MG63 (cell line): ENCODE measurements at regions not wholly inside any gene's neighbourhood (a gene's known extent, or its start where the extent isn't known, plus 50 kb on each side); places are given as distances from the start of the nearest gene placed in this dataset.

Experiments
- DNase-seq: peaks from one replicate; pipeline ENCODE4 v3.0.0-alpha.2; 2020
- H3K27me3 ChIP-seq: fragments of 250-450 bp; sonication (Bioruptor Pico); 2 replicates; pipeline ENCODE4 v1.5.1; 2020; ENCODE audit warnings: mild to moderate bottlenecking, moderate library complexity
- H3K36me3 ChIP-seq: fragments of 250-450 bp; sonication (Bioruptor Pico); 2 replicates; pipeline ENCODE4 v1.5.1; 2020; ENCODE audit warnings: mild to moderate bottlenecking, moderate library complexity
- H3K4me3 ChIP-seq: fragments of 250-450 bp; sonication (Bioruptor Pico); 2 replicates; pipeline ENCODE4 v1.5.1; 2020; ENCODE audit warnings: mild to moderate bottlenecking, moderate library complexity
- H3K9me3 ChIP-seq: fragments of 250-450 bp; sonication (Bioruptor Pico); 2 replicates; pipeline ENCODE4 v1.5.1; 2020; ENCODE audit warnings: mild to moderate bottlenecking, moderate library complexity

GRCh38 chr10:57815949-57816348, 451.7 kb downstream of the IPMK start:
- H3K4me3 ChIP-seq = no peak overlapping the region

GRCh38 chr10:57809961-57810360, 457.7 kb downstream of the IPMK start:
- H3K4me3 ChIP-seq = no peak overlapping the region
- no peak for DNase-seq
- no peaks in the 10 kb centered on the region for H3K36me3 ChIP-seq
- H3K27me3 ChIP-seq = no peaks in the 10 kb centered on the region; the same call in 1 of the 2 replicates
- no peaks in the 10 kb centered on the region for H3K9me3 ChIP-seq

More at GRCh38 chr10:57815949-57816348, 451.7 kb downstream of the IPMK start:
- Histone ChIP-seq H3K9me3 (no peaks in the 10 kb centered on the region), H3K27me3 (no peaks in the 10 kb centered on the region; the same call in 1 of the 2 replicates), H3K36me3 (no peaks in the 10 kb centered on the region)
- DNase-seq = no peak

- H3K9me3 ChIP-seq = no peaks in the 10 kb centered on the region
- no peaks in the 10 kb centered on the region; the same call in 1 of the 2 replicates for H3K27me3 ChIP-seq
- no peak overlapping the region for H3K4me3 ChIP-seq
- H3K36me3 ChIP-seq = no peaks in the 10 kb centered on the region
- DNase-seq = no peak
Observed at GRCh38 chr10:57807906-57808305, 459.8 kb downstream of the IPMK start.

- no peak for DNase-seq
- Histone ChIP-seq H3K9me3 (no peaks in the 10 kb centered on the region), H3K27me3 (peaks cover 2% of the 10 kb centered on the region), H3K36me3 (no peaks in the 10 kb centered on the region), H3K4me3 (no peak overlapping the region)
Observed at GRCh38 chr10:57806675-57807074, 461.0 kb downstream of the IPMK start.

- Histone ChIP-seq H3K36me3 (no peaks in the 10 kb centered on the region), H3K27me3 (peaks cover 3% of the 10 kb centered on the region)
Observed at GRCh38 chr10:57799625-57800024, 468.1 kb downstream of the IPMK start.

GRCh38 chr10:57798830-57799229, 468.9 kb downstream of the IPMK start:
- peaks cover 3% of the 10 kb centered on the region for H3K27me3 ChIP-seq
- DNase-seq = no peak
- H3K9me3 ChIP-seq = no peaks in the 10 kb centered on the region
- no peaks in the 10 kb centered on the region for H3K36me3 ChIP-seq
- H3K4me3 ChIP-seq = no peak overlapping the region

More at GRCh38 chr10:57799625-57800024, 468.1 kb downstream of the IPMK start:
- H3K9me3 ChIP-seq = no peaks in the 10 kb centered on the region
- DNase-seq = no peak
- H3K4me3 ChIP-seq = no peak overlapping the region

GRCh38 chr10:57791546-57791945, 476.1 kb downstream of the IPMK start:
- no peaks in the 10 kb centered on the region for H3K36me3 ChIP-seq
- no peak for DNase-seq
- no peaks in the 10 kb centered on the region for H3K27me3 ChIP-seq
- no peaks in the 10 kb centered on the region for H3K9me3 ChIP-seq
- H3K4me3 ChIP-seq = no peak overlapping the region

GRCh38 chr10:57790703-57791102, 477.0 kb downstream of the IPMK start:
- no peaks in the 10 kb centered on the region for H3K27me3 ChIP-seq
- H3K36me3 ChIP-seq = no peaks in the 10 kb centered on the region
- no peak overlapping the region for H3K4me3 ChIP-seq
- no peaks in the 10 kb centered on the region for H3K9me3 ChIP-seq
- DNase-seq = no peak

- no peak for DNase-seq
- H3K9me3 ChIP-seq = no peaks in the 10 kb centered on the region
- H3K4me3 ChIP-seq = no peak overlapping the region
Observed at GRCh38 chr10:57788117-57788516, 479.6 kb downstream of the IPMK start.

GRCh38 chr10:57786850-57787750, 480.6 kb downstream of the IPMK start:
- no peaks in the 10 kb centered on the region for H3K36me3 ChIP-seq
- H3K27me3 ChIP-seq = no peaks in the 10 kb centered on the region
- no peak for DNase-seq
- H3K9me3 ChIP-seq = no peaks in the 10 kb centered on the region
- H3K4me3 ChIP-seq = no peak overlapping the region

More at GRCh38 chr10:57788117-57788516, 479.6 kb downstream of the IPMK start:
- no peaks in the 10 kb centered on the region for H3K36me3 ChIP-seq
- no peaks in the 10 kb centered on the region for H3K27me3 ChIP-seq

GRCh38 chr10:57786331-57786730, 481.4 kb downstream of the IPMK start:
- no peak for DNase-seq
- no peaks in the 10 kb centered on the region for H3K36me3 ChIP-seq
- no peak overlapping the region for H3K4me3 ChIP-seq
- H3K9me3 ChIP-seq = no peaks in the 10 kb centered on the region
- no peaks in the 10 kb centered on the region for H3K27me3 ChIP-seq

- H3K27me3 ChIP-seq = no peaks in the 10 kb centered on the region
- no peak for DNase-seq
- no peaks in the 10 kb centered on the region for H3K36me3 ChIP-seq
- no peaks in the 10 kb centered on the region for H3K9me3 ChIP-seq
- H3K4me3 ChIP-seq = no peak overlapping the region
Observed at GRCh38 chr10:57785546-57785945, 482.1 kb downstream of the IPMK start.

- H3K36me3 ChIP-seq = no peaks in the 10 kb centered on the region
- no peak overlapping the region for H3K4me3 ChIP-seq
- no peak for DNase-seq
- no peaks in the 10 kb centered on the region for H3K27me3 ChIP-seq
- H3K9me3 ChIP-seq = no peaks in the 10 kb centered on the region
Observed at GRCh38 chr10:57785068-57785467, 482.6 kb downstream of the IPMK start.

- Histone ChIP-seq H3K9me3 (no peaks in the 10 kb centered on the region), H3K4me3 (no peak overlapping the region), H3K36me3 (no peaks in the 10 kb centered on the region), H3K27me3 (no peaks in the 10 kb centered on the region)
- DNase-seq = no peak
Observed at GRCh38 chr10:57776688-57777432, 490.8 kb downstream of the IPMK start.

GRCh38 chr10:57775250-57775649, 492.4 kb downstream of the IPMK start:
- Histone ChIP-seq H3K36me3 (no peaks in the 10 kb centered on the region), H3K27me3 (no peaks in the 10 kb centered on the region), H3K4me3 (no peak overlapping the region), H3K9me3 (no peaks in the 10 kb centered on the region)
- no peak for DNase-seq

- Histone ChIP-seq H3K4me3 (no peak overlapping the region), H3K9me3 (no peaks in the 10 kb centered on the region), H3K36me3 (no peaks in the 10 kb centered on the region), H3K27me3 (no peaks in the 10 kb centered on the region; the same call in 1 of the 2 replicates)
- no peak for DNase-seq
Observed at GRCh38 chr10:57769298-57769697, 498.4 kb downstream of the IPMK start.

GRCh38 chr10:57759777-57760176, 507.9 kb downstream of the IPMK start:
- Histone ChIP-seq H3K4me3 (no peak overlapping the region), H3K36me3 (no peaks in the 10 kb centered on the region), H3K27me3 (no peaks in the 10 kb centered on the region), H3K9me3 (no peaks in the 10 kb centered on the region)
- DNase-seq = no peak
